T-helper 2 cell treated with Interferon-gamma antibody and Interleukin-4, amounts not matched to agents 5 μg/mL and 100 μg/mL, for 36 hours (primary cell): ENCODE measurements at regions not wholly inside any gene's neighbourhood (a gene's known extent, or its start where the extent isn't known, plus 50 kb on each side); places are given as distances from the start of the nearest gene placed in this dataset.
A peak's percentile ranks its signal among the peaks of the same experiment; 100 is the strongest.

Experiments used
- DNase-seq: peaks from one replicate; pipeline ENCODE4 v3.0.0; 2021; ENCODE audit warnings: low spot score
- H3K27ac Mint-ChIP-seq: one replicate; pipeline ENCODE4 v1.8.0; 2021; ENCODE audit warnings: mild to moderate bottlenecking, mixed read lengths
- H3K27me3 Mint-ChIP-seq: one replicate; pipeline ENCODE4 v1.8.0; 2021; ENCODE audit warnings: low read depth, mixed read lengths
- H3K36me3 Mint-ChIP-seq: one replicate; pipeline ENCODE4 v1.8.0; 2021; ENCODE audit warnings: low read depth, mixed read lengths
- H3K4me1 Mint-ChIP-seq: one replicate; pipeline ENCODE4 v1.8.0; 2021; ENCODE audit warnings: low read depth, mixed read lengths
- H3K4me3 Mint-ChIP-seq: one replicate; pipeline ENCODE4 v1.8.0; 2022; ENCODE audit warnings: mild to moderate bottlenecking, moderate library complexity, mixed read lengths
- H3K9me3 Mint-ChIP-seq: one replicate; pipeline ENCODE4 v1.8.0; 2021; ENCODE audit warnings: mixed read lengths

GRCh38 chr5:89028595-89029285 is 145.8 kb upstream of the MEF2C start:
- H3K9me3 Mint-ChIP-seq: peaks cover 6% of the 10 kb centered on the region

GRCh38 chr5:89024045-89024444 is 141.1 kb upstream of the MEF2C start:
- peaks cover 6% of the 10 kb centered on the region for H3K9me3 Mint-ChIP-seq
- no peak overlapping the region for H3K27ac Mint-ChIP-seq
- no peaks in the 10 kb centered on the region for H3K4me1 Mint-ChIP-seq
- peaks cover 7% of the 10 kb centered on the region for H3K27me3 Mint-ChIP-seq
- DNase-seq: no peak
- peaks cover 1% of the 10 kb centered on the region for H3K36me3 Mint-ChIP-seq
- H3K4me3 Mint-ChIP-seq: no peak overlapping the region

More at GRCh38 chr5:89028595-89029285, 145.8 kb upstream of the MEF2C start:
- Mint-ChIP-seq H3K4me1 (no peaks in the 10 kb centered on the region), H3K27ac (no peak overlapping the region), H3K36me3 (peaks cover 1% of the 10 kb centered on the region), H3K27me3 (peaks cover 14% of the 10 kb centered on the region), H3K4me3 (no peak overlapping the region)
- DNase-seq: no peak

GRCh38 chr5:89020926-89021610 is 138.1 kb upstream of the MEF2C start:
- Mint-ChIP-seq H3K4me3 (no peak overlapping the region), H3K27ac (no peak overlapping the region), H3K27me3 (peaks cover 9% of the 10 kb centered on the region)

GRCh38 chr5:89016741-89017303 is 133.8 kb upstream of the MEF2C start:
- H3K4me1 Mint-ChIP-seq: no peaks in the 10 kb centered on the region
- H3K27ac Mint-ChIP-seq: no peak overlapping the region
- H3K36me3 Mint-ChIP-seq: no peaks in the 10 kb centered on the region
- no peaks in the 10 kb centered on the region for H3K9me3 Mint-ChIP-seq
- H3K4me3 Mint-ChIP-seq: no peak overlapping the region
- DNase-seq: no peak
- peaks cover 11% of the 10 kb centered on the region for H3K27me3 Mint-ChIP-seq

More at GRCh38 chr5:89020926-89021610, 138.1 kb upstream of the MEF2C start:
- DNase-seq: no peak
- Mint-ChIP-seq H3K9me3 (no peaks in the 10 kb centered on the region), H3K36me3 (no peaks in the 10 kb centered on the region), H3K4me1 (no peaks in the 10 kb centered on the region)

- Mint-ChIP-seq H3K9me3 (no peaks in the 10 kb centered on the region), H3K27ac (no peak overlapping the region), H3K4me1 (no peaks in the 10 kb centered on the region), H3K27me3 (peaks cover 13% of the 10 kb centered on the region), H3K4me3 (no peak overlapping the region), H3K36me3 (no peaks in the 10 kb centered on the region)
- DNase-seq: no peak
These were observed 132.4 kb upstream of the MEF2C start for GRCh38 chr5:89015409-89015808.

- Mint-ChIP-seq H3K4me1 (no peaks in the 10 kb centered on the region), H3K4me3 (no peak overlapping the region)
- DNase-seq: no peak
These were observed 129.1 kb upstream of the MEF2C start for GRCh38 chr5:89011778-89012711.

GRCh38 chr5:89010512-89010911 is 127.5 kb upstream of the MEF2C start:
- H3K9me3 Mint-ChIP-seq: no peaks in the 10 kb centered on the region
- no peak overlapping the region for H3K4me3 Mint-ChIP-seq
- peaks cover 12% of the 10 kb centered on the region for H3K27me3 Mint-ChIP-seq
- no peaks in the 10 kb centered on the region for H3K36me3 Mint-ChIP-seq
- no peak overlapping the region for H3K27ac Mint-ChIP-seq
- no peak for DNase-seq
- H3K4me1 Mint-ChIP-seq: peaks cover 8% of the 10 kb centered on the region

More at GRCh38 chr5:89011778-89012711, 129.1 kb upstream of the MEF2C start:
- H3K27me3 Mint-ChIP-seq: peaks cover 12% of the 10 kb centered on the region
- no peaks in the 10 kb centered on the region for H3K36me3 Mint-ChIP-seq
- no peaks in the 10 kb centered on the region for H3K9me3 Mint-ChIP-seq
- no peak overlapping the region for H3K27ac Mint-ChIP-seq

- H3K36me3 Mint-ChIP-seq: no peaks in the 10 kb centered on the region
- no peaks in the 10 kb centered on the region for H3K9me3 Mint-ChIP-seq
- H3K27me3 Mint-ChIP-seq: peaks cover 12% of the 10 kb centered on the region
- H3K4me1 Mint-ChIP-seq: peaks cover 8% of the 10 kb centered on the region
- no peak for DNase-seq
- H3K27ac Mint-ChIP-seq: no peak overlapping the region
- H3K4me3 Mint-ChIP-seq: no peak overlapping the region
These were observed 125.3 kb upstream of the MEF2C start for GRCh38 chr5:89008291-89008690.

GRCh38 chr5:89005990-89006389 is 123.0 kb upstream of the MEF2C start:
- H3K9me3 Mint-ChIP-seq: no peaks in the 10 kb centered on the region
- H3K4me1 Mint-ChIP-seq: peaks cover 8% of the 10 kb centered on the region
- H3K27me3 Mint-ChIP-seq: peaks cover 6% of the 10 kb centered on the region
- peak; percentile 14 for DNase-seq
- no peaks in the 10 kb centered on the region for H3K36me3 Mint-ChIP-seq
- no peak overlapping the region for H3K4me3 Mint-ChIP-seq
- peak overlapping the region; percentile 16 for H3K27ac Mint-ChIP-seq

GRCh38 chr5:89004379-89004778 is 121.4 kb upstream of the MEF2C start:
- Mint-ChIP-seq H3K27ac (no peak overlapping the region), H3K4me1 (peaks cover 8% of the 10 kb centered on the region), H3K27me3 (no peaks in the 10 kb centered on the region), H3K9me3 (no peaks in the 10 kb centered on the region), H3K36me3 (no peaks in the 10 kb centered on the region), H3K4me3 (no peak overlapping the region)
- DNase-seq: no peak

GRCh38 chr5:89003563-89004036 is 120.6 kb upstream of the MEF2C start:
- Mint-ChIP-seq H3K27me3 (no peaks in the 10 kb centered on the region), H3K36me3 (no peaks in the 10 kb centered on the region), H3K27ac (no peak overlapping the region), H3K4me1 (peaks cover 8% of the 10 kb centered on the region), H3K4me3 (no peak overlapping the region), H3K9me3 (no peaks in the 10 kb centered on the region)
- DNase-seq: no peak

GRCh38 chr5:88999853-89000252 is 116.9 kb upstream of the MEF2C start:
- no peak for DNase-seq
- Mint-ChIP-seq H3K27me3 (peaks cover 4% of the 10 kb centered on the region), H3K27ac (no peak overlapping the region), H3K4me1 (no peaks in the 10 kb centered on the region), H3K36me3 (no peaks in the 10 kb centered on the region), H3K9me3 (no peaks in the 10 kb centered on the region), H3K4me3 (no peak overlapping the region)

- Mint-ChIP-seq H3K9me3 (no peaks in the 10 kb centered on the region), H3K36me3 (no peaks in the 10 kb centered on the region), H3K4me3 (no peak overlapping the region), H3K4me1 (no peaks in the 10 kb centered on the region), H3K27ac (no peak overlapping the region), H3K27me3 (peaks cover 4% of the 10 kb centered on the region)
- no peak for DNase-seq
These were observed 115.0 kb upstream of the MEF2C start for GRCh38 chr5:88997937-88998336.
